Epithelial cell of proximal tubule (primary cell): ENCODE measurements at regions not wholly inside any gene's neighbourhood (a gene's known extent, or its start where the extent isn't known, plus 50 kb on each side); places are given as distances from the start of the nearest gene placed in this dataset.

Source experiments
- DNase-seq: peaks from one replicate; pipeline ENCODE4 v3.0.0-alpha.2; 2011; ENCODE audit warnings: low read depth
- H3K4me3 ChIP-seq: 2 replicates; pipeline ENCODE4 v1.5.1; 2011; ENCODE audit warnings: low read depth, mild to moderate bottlenecking, low read length
- CTCF ChIP-seq: conservative IDR thresholded peaks from 2 replicates; pipeline ENCODE4 v1.5.1; 2012; ENCODE audit warnings: low read depth, mild to moderate bottlenecking, low read length

GRCh38 chr18:40102903-40103302 is 1852.1 kb upstream of the PIK3C3 start:
- DNase-seq = no peak
- no peak overlapping the region for H3K4me3 ChIP-seq
- TF ChIP-seq CTCF = no peak

- TF ChIP-seq CTCF = no peak
- no peak for DNase-seq
- no peak overlapping the region for H3K4me3 ChIP-seq
These were observed 1855.4 kb upstream of the PIK3C3 start for GRCh38 chr18:40099641-40100040.

GRCh38 chr18:40096675-40097074 is 1858.4 kb upstream of the PIK3C3 start:
- TF ChIP-seq CTCF = no peak
- no peak for DNase-seq
- H3K4me3 ChIP-seq = no peak overlapping the region

GRCh38 chr18:40094441-40094840 is 1860.6 kb upstream of the PIK3C3 start:
- TF ChIP-seq CTCF = no peak
- DNase-seq = no peak
- H3K4me3 ChIP-seq = no peak overlapping the region

- no peak for TF ChIP-seq CTCF
- no peak for DNase-seq
- peak overlapping the region; percentile 28 for H3K4me3 ChIP-seq
These were observed 1866.9 kb upstream of the PIK3C3 start for GRCh38 chr18:40088130-40088529.

GRCh38 chr18:40079786-40080185 is 1875.2 kb upstream of the PIK3C3 start:
- DNase-seq = no peak
- H3K4me3 ChIP-seq = no peak overlapping the region
- no peak for TF ChIP-seq CTCF

GRCh38 chr18:40075616-40076015 is 1879.4 kb upstream of the PIK3C3 start:
- no peak for TF ChIP-seq CTCF
- H3K4me3 ChIP-seq = no peak overlapping the region
- no peak for DNase-seq
